Sigmoid colon (tissue), 4 donors: ENCODE measurements at regions not wholly inside any gene's neighbourhood (a gene's known extent, or its start where the extent isn't known, plus 50 kb on each side); places are given as distances from the start of the nearest gene placed in this dataset.

Experiments
- CTCF ChIP-seq, 4 experiments: fragments of 450-650 bp in 3 of 4; fragments of 200-600 bp in 1 of 4; IDR thresholded peaks; one replicate each; pipeline ENCODE4 v1.5.1; 2016 to 2019; ENCODE audit warnings: antibody characterized with exemption in 4 of 4, mild to moderate bottlenecking in 3 of 4, moderate library complexity in 2 of 4
- EP300 ChIP-seq, 4 donors: sonication (generic); formaldehyde crosslinking; IDR thresholded peaks; one replicate each; pipeline ENCODE4 v1.6.1; 2017; ENCODE audit warnings: antibody characterized with exemption in 4 of 4
- POLR2AphosphoS5 ChIP-seq, 4 donors: sonication (generic); formaldehyde crosslinking; IDR thresholded peaks; one replicate each; pipeline ENCODE4 v1.6.1; 2017; ENCODE audit warnings: antibody characterized with exemption in 4 of 4

- no peak for TF ChIP-seq CTCF (IDR thresholded peaks at IDR 0.05)
- TF ChIP-seq POLR2AphosphoS5 (IDR thresholded peaks at IDR 0.05), result no peak
- TF ChIP-seq EP300 (IDR thresholded peaks at IDR 0.05), result no peak
Measured at GRCh38 chr6:167538746-167539145, 213.9 kb downstream of the TTLL2 start.
